Lower lobe of right lung (tissue), 2 donors: ENCODE measurements at regions not wholly inside any gene's neighbourhood (a gene's known extent, or its start where the extent isn't known, plus 50 kb on each side); places are given as distances from the start of the nearest gene placed in this dataset.

ENCODE experiments used
- ATAC-seq, 2 donors: fragments of 200-7000 bp; cut with Tn5 transposase; one replicate each; pipeline ENCODE4 v1.9.1; 2020 to 2022; ENCODE audit warnings: mild to moderate bottlenecking in 2 of 2, moderate library complexity in 2 of 2
- DNase-seq: peaks from one replicate; pipeline ENCODE4 v3.0.0-alpha.2; 2020
- H3K27ac ChIP-seq: fragments of 200-600 bp; one replicate; pipeline ENCODE4 v1.8.0; 2022
- H3K27me3 ChIP-seq: fragments of 200-600 bp; one replicate; pipeline ENCODE4 v1.8.0; 2022; ENCODE audit warnings: low read depth
- H3K36me3 ChIP-seq: fragments of 200-600 bp; one replicate; pipeline ENCODE4 v1.8.0; 2022; ENCODE audit warnings: mild to moderate bottlenecking
- H3K4me1 ChIP-seq: fragments of 200-600 bp; one replicate; pipeline ENCODE4 v1.8.0; 2022
- H3K4me3 ChIP-seq: fragments of 200-600 bp; one replicate; pipeline ENCODE4 v1.8.0; 2022; ENCODE audit warnings: mild to moderate bottlenecking
- H3K9me3 ChIP-seq: fragments of 200-600 bp; one replicate; pipeline ENCODE4 v1.8.0; 2022
- CTCF ChIP-seq: fragments of 200-600 bp; IDR thresholded peaks from one replicate; pipeline ENCODE4 v1.8.0; 2022; ENCODE audit warnings: antibody characterized with exemption, mild to moderate bottlenecking
- intact Hi-C: fragments of 100-400 bp; cut with DNase I; formaldehyde crosslinking; loops from one replicate; pipeline ENCODE4 v1.11.0; 2022
- donor health status: DM: no; HTN: yes; CAD: no; lungs with severe emphysema.

GRCh38 chr4:182082910-182083309 lies 160.3 kb upstream of the TENM3 start:
- no peaks in the 10 kb centered on the region for H3K36me3 ChIP-seq
- no peaks in the 10 kb centered on the region for H3K4me1 ChIP-seq
- H3K4me3 ChIP-seq = no peak overlapping the region
- TF ChIP-seq CTCF = no peak
- H3K27ac ChIP-seq = no peak overlapping the region
- no peaks in the 10 kb centered on the region for H3K9me3 ChIP-seq
- DNase-seq = no peak
- intact Hi-C loops = no loop called here
- no peak for ATAC-seq
- no peaks in the 10 kb centered on the region for H3K27me3 ChIP-seq

GRCh38 chr4:182083671-182084410 lies 159.4 kb upstream of the TENM3 start:
- no peaks in the 10 kb centered on the region for H3K9me3 ChIP-seq
- intact Hi-C loops = no loop called here
- no peak for ATAC-seq
- H3K27ac ChIP-seq = no peak overlapping the region
- no peaks in the 10 kb centered on the region for H3K27me3 ChIP-seq
- H3K4me3 ChIP-seq = no peak overlapping the region
- TF ChIP-seq CTCF = no peak
- DNase-seq = no peak
- no peaks in the 10 kb centered on the region for H3K36me3 ChIP-seq
- H3K4me1 ChIP-seq = no peaks in the 10 kb centered on the region

GRCh38 chr4:182085051-182085480 lies 158.1 kb upstream of the TENM3 start:
- Histone ChIP-seq H3K4me1 (no peaks in the 10 kb centered on the region), H3K36me3 (no peaks in the 10 kb centered on the region), H3K4me3 (no peak overlapping the region), H3K27ac (no peak overlapping the region), H3K27me3 (no peaks in the 10 kb centered on the region), H3K9me3 (no peaks in the 10 kb centered on the region)
- intact Hi-C loops = no loop called here
- DNase-seq (no peak), ATAC-seq (no peak)
- no peak for TF ChIP-seq CTCF

GRCh38 chr4:182089326-182089725 lies 153.9 kb upstream of the TENM3 start:
- Histone ChIP-seq H3K36me3 (no peaks in the 10 kb centered on the region), H3K27me3 (no peaks in the 10 kb centered on the region), H3K27ac (no peak overlapping the region), H3K4me3 (no peak overlapping the region), H3K9me3 (no peaks in the 10 kb centered on the region), H3K4me1 (no peaks in the 10 kb centered on the region)
- intact Hi-C loops = no loop called here
- no peak for TF ChIP-seq CTCF
- ATAC-seq = no peak
- no peak for DNase-seq

GRCh38 chr4:182090186-182090585 lies 153.0 kb upstream of the TENM3 start:
- Histone ChIP-seq H3K27ac (no peak overlapping the region), H3K4me3 (no peak overlapping the region), H3K9me3 (no peaks in the 10 kb centered on the region), H3K36me3 (no peaks in the 10 kb centered on the region), H3K27me3 (no peaks in the 10 kb centered on the region), H3K4me1 (no peaks in the 10 kb centered on the region)
- TF ChIP-seq CTCF = no peak
- DNase-seq (no peak), ATAC-seq (no peak)
- intact Hi-C loops = no loop called here
